Left forelimb (tissue), 1 donor: ENCODE measurements at regions not wholly inside any gene's neighbourhood (a gene's known extent, or its start where the extent isn't known, plus 50 kb on each side); places are given as distances from the start of the nearest gene placed in this dataset.

Experiments
- DNase-seq: peaks from one replicate; pipeline ENCODE4 v3.0.0-alpha.2; 2018; ENCODE audit warnings: low spot score

- DNase-seq = no peak
Measured at GRCh38 chr16:62657116-62657515, 620.9 kb upstream of the CDH8 start.

- DNase-seq = no peak
Measured at GRCh38 chr16:62652441-62653120, 616.3 kb upstream of the CDH8 start.

GRCh38 chr16:62648256-62648655, 612.0 kb upstream of the CDH8 start:
- no peak for DNase-seq

- no peak for DNase-seq
Measured at GRCh38 chr16:62644030-62644812, 608.0 kb upstream of the CDH8 start.

- DNase-seq = no peak
Measured at GRCh38 chr16:62642677-62643076, 606.4 kb upstream of the CDH8 start.

GRCh38 chr16:62639890-62640289, 603.7 kb upstream of the CDH8 start:
- DNase-seq = no peak

GRCh38 chr16:62638964-62639870, 603.0 kb upstream of the CDH8 start:
- DNase-seq = no peak

DNA sequence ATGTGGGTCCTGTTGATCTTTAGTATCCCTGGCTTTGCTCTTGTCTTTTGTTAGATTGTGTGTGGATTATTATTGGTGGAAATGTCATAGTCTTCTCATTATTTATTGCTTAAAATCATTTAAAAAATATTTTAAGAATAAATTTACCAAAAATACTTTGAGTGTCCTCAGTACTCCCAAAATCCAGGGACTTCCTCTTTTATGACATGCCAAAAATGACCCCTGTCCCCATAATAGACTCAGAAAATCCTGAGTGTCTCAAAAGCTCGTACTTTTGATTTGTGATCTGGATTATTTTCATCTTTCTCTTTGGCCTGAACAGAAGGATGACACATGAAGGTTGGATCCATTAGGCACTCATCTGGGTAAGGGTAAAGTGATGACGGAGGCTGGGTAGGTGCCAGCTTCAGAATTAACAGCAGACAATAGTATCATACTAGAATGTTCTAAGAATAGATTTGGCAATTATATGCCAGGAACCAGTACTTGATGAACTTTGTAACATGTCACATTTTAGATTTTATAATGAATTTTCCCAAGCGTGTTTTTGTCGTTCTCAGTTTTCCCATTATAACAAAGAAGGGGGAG, 602.2 kb upstream of the CDH8 start:
- no peak for DNase-seq

GRCh38 chr16:62625326-62625725, 589.1 kb upstream of the CDH8 start:
- no peak for DNase-seq

GRCh38 chr16:62620275-62620674, 584.0 kb upstream of the CDH8 start:
- no peak for DNase-seq

GRCh38 chr16:62615526-62615925, 579.3 kb upstream of the CDH8 start:
- DNase-seq = no peak

- no peak for DNase-seq
Measured at GRCh38 chr16:62610291-62610690, 574.1 kb upstream of the CDH8 start.

DNA sequence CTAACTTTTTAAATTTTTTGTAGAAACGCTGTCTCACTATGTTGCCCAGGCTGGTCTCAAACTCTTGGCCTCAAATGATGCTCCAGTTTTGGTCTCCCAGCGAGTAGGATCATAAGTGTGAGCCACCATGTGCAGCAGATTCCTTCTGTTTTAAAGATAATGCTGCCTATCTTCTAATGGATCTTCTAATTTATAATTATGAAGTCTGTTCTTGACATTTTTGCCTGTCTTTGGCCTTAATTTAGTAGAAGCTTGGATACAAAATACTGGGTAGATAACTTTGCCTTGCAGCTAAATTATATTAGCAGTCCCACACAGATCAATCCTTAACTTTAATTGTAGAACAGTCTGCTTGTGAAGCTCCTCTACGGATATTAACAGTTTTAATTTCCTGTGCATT, 566.6 kb upstream of the CDH8 start:
- no peak for DNase-seq

- no peak for DNase-seq
Measured at GRCh38 chr16:62597875-62598274, 561.6 kb upstream of the CDH8 start.

DNA sequence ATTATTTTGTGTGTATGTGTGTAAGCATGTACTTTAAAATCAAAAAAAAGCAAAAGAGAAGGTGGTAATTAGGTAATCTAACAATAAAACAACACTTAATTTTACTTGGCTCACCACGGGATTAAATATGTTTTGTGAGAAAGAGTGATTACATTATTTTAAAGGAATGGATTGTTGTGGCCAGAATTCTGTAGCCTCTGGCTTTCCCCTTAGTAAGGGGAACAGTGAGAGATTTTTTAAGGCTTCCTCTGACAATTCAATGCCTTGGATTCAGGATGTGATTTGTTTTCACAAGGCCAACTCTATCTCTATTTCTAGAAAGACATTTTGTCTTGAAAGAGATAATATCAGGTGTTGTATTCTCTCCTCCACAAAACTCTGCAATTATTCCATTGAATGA, 560.3 kb upstream of the CDH8 start:
- no peak for DNase-seq

- DNase-seq = no peak
Measured at GRCh38 chr16:62596125-62596524, 559.9 kb upstream of the CDH8 start.

GRCh38 chr16:62586128-62586862, 550.1 kb upstream of the CDH8 start:
- no peak for DNase-seq

DNA sequence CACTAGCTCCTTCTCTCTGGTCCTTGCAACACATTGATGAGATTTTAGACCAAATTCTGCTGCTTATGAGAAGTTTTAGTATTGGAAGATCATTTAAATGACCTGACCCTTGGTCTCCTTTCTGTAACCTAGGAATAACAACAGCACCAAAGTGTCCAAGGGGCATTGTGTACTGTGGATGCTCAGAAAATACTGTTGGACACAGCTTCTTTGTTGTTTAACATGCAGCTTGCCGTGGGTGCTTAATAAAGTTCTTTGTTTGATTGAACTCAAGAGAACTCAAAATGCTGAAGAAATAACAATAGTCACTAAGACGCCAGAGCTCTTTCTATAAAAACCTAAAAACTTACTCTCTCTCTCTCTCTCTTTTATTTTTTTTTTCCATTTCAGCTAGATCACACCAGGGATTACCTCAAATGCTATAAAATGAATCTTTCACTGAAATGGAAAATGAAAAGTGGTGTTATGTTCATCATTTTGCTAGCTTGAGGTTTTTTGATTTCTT, 548.9 kb upstream of the CDH8 start:
- no peak for DNase-seq

GRCh38 chr16:62583414-62583813, 547.2 kb upstream of the CDH8 start:
- DNase-seq = no peak

DNA sequence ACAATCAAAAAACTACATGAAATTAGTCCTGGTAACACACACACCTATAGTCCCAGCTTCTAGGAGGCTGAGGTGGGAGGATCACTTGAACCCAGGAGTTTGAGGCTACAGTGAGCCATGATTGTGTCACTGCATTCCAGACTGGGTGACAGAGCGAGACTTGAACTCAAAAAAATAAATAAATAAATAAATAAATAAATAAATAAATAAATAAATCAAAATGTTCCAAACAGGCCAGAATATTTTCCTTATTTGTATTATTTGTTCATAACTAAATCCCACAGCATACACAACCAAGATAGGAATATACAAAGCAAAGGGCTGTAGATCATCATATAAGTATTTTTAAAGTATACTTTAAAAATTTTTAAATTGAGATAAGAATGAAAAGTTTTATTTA, 537.2 kb upstream of the CDH8 start:
- DNase-seq = no peak

- no peak for DNase-seq
Measured at GRCh38 chr16:62568926-62569325, 532.7 kb upstream of the CDH8 start.
